ENCODE measurements at regions not wholly inside any gene's neighbourhood (a gene's known extent, or its start where the extent isn't known, plus 50 kb on each side); places are given as distances from the start of the nearest gene placed in this dataset.

- no peak for TF ChIP-seq FOXJ3 (CRISPR knock-in tag; IDR thresholded peaks at IDR 0.05; ENCODE audit: borderline replicate concordance)
- no peak for TF ChIP-seq RELA (CRISPR knock-in tag; IDR thresholded peaks at IDR 0.05; ENCODE audit: borderline replicate concordance)
- TF ChIP-seq CBFB (CRISPR knock-in tag; IDR thresholded peaks at IDR 0.05; ENCODE audit: low read depth) = no peak
- TF ChIP-seq FOXP4 (CRISPR knock-in tag; IDR thresholded peaks at IDR 0.05) = no peak
- no peak for TF ChIP-seq AR (CRISPR knock-in tag; IDR thresholded peaks at IDR 0.05)
- no peak for TF ChIP-seq NFYB (CRISPR knock-in tag; conservative IDR thresholded peaks at IDR 0.05; ENCODE audit: low read depth)
- no peak for TF ChIP-seq OVOL2 (CRISPR knock-in tag; IDR thresholded peaks at IDR 0.05; ENCODE audit: borderline replicate concordance)
- TF ChIP-seq ATF3 (CRISPR knock-in tag; conservative IDR thresholded peaks at IDR 0.05) = no peak
Observed at GRCh38 chr10:2681891-2682290, 385.5 kb upstream of the PFKP start (continued).

GRCh38 chr10:2680821-2681220 is 386.5 kb upstream of the PFKP start:
- Mint-ChIP-seq H3K4me1 (no peaks in the 10 kb centered on the region), H3K27ac (no peak overlapping the region), H3K36me3 (no peaks in the 10 kb centered on the region), H3K9me3 (peaks cover 3% of the 10 kb centered on the region; the same call in 1 of the 2 replicates), H3K4me3 (no peak overlapping the region), H3K27me3 (ENCODE audit: low read depth) (peaks cover 5% of the 10 kb centered on the region; the same call in 1 of the 2 replicates)
- ChIA-PET CTCF (no interaction called here), POLR2A (no interaction called here)
- no peak for ATAC-seq
- DNase-seq (ENCODE audit: low spot score) = no peak
- no peak for TF ChIP-seq RELA (CRISPR knock-in tag; IDR thresholded peaks at IDR 0.05; ENCODE audit: borderline replicate concordance)
- no peak for TF ChIP-seq PREB (CRISPR knock-in tag; IDR thresholded peaks at IDR 0.05; ENCODE audit: borderline replicate concordance)
- no peak for TF ChIP-seq CREB1 (CRISPR knock-in tag; IDR thresholded peaks at IDR 0.05)
- TF ChIP-seq HMGXB4 (CRISPR knock-in tag; IDR thresholded peaks at IDR 0.05) = no peak
- no peak for TF ChIP-seq E2F4 (CRISPR knock-in tag; IDR thresholded peaks at IDR 0.05; ENCODE audit: borderline replicate concordance, low read depth)
- TF ChIP-seq CTCF (IDR thresholded peaks at IDR 0.05) = no peak
- TF ChIP-seq IRF2 (CRISPR knock-in tag; IDR thresholded peaks at IDR 0.05; ENCODE audit: borderline replicate concordance, low read depth) = no peak
- no peak for TF ChIP-seq NR3C1 (CRISPR knock-in tag; conservative IDR thresholded peaks at IDR 0.05; ENCODE audit: low read depth)
- no peak for TF ChIP-seq ERG (CRISPR knock-in tag; IDR thresholded peaks at IDR 0.05)
- TF ChIP-seq ZNF425 (CRISPR knock-in tag; conservative IDR thresholded peaks at IDR 0.05) = no peak
- no peak for TF ChIP-seq ZNF219 (CRISPR knock-in tag; IDR thresholded peaks at IDR 0.05; ENCODE audit: borderline replicate concordance)
- no peak for TF ChIP-seq MYBL2 (CRISPR knock-in tag; IDR thresholded peaks at IDR 0.05)
